HEK293T (cell line): ENCODE measurements at regions not wholly inside any gene's neighbourhood (a gene's known extent, or its start where the extent isn't known, plus 50 kb on each side); places are given as distances from the start of the nearest gene placed in this dataset.

Experiments
- ARNT ChIP-seq: fragments of 450-650 bp; IDR thresholded peaks from 2 replicates; pipeline ENCODE4 v1.6.1; 2017; ENCODE audit warnings: mild to moderate bottlenecking
- BHLHE40 ChIP-seq: fragments of 450-650 bp; IDR thresholded peaks from 2 replicates; pipeline ENCODE4 v1.6.1; 2016; ENCODE audit warnings: mild to moderate bottlenecking, moderate library complexity, borderline replicate concordance
- CTBP1 ChIP-seq: fragments of 450-650 bp; IDR thresholded peaks from 2 replicates; pipeline ENCODE4 v1.6.1; 2016; ENCODE audit warnings: borderline replicate concordance
- ELF4 ChIP-seq: fragments of 450-650 bp; IDR thresholded peaks from 2 replicates; pipeline ENCODE4 v1.6.1; 2017; ENCODE audit warnings: antibody characterized with exemption
- FOXK2 ChIP-seq: fragments of 450-650 bp; IDR thresholded peaks from 2 replicates; pipeline ENCODE4 v1.6.1; 2016; ENCODE audit warnings: mild to moderate bottlenecking
- FOXM1 ChIP-seq: fragments of 450-650 bp; IDR thresholded peaks from 2 replicates; pipeline ENCODE4 v1.6.1; 2017; ENCODE audit warnings: mild to moderate bottlenecking, borderline replicate concordance
- NFRKB ChIP-seq: fragments of 450-650 bp; IDR thresholded peaks from 2 replicates; pipeline ENCODE4 v1.6.1; 2016; ENCODE audit warnings: mild to moderate bottlenecking, moderate library complexity
- SUZ12 ChIP-seq: fragments of 450-650 bp; IDR thresholded peaks from 2 replicates; pipeline ENCODE4 v1.6.1; 2016; ENCODE audit warnings: mild to moderate bottlenecking
- TARDBP ChIP-seq: fragments of 450-650 bp; IDR thresholded peaks from 2 replicates; pipeline ENCODE4 v1.6.1; 2016
- TF ChIP-seq, protein P1 (sequence below): fragments of 450-650 bp; IDR thresholded peaks from 2 replicates; pipeline ENCODE4 v1.6.1; 2016

DNA sequence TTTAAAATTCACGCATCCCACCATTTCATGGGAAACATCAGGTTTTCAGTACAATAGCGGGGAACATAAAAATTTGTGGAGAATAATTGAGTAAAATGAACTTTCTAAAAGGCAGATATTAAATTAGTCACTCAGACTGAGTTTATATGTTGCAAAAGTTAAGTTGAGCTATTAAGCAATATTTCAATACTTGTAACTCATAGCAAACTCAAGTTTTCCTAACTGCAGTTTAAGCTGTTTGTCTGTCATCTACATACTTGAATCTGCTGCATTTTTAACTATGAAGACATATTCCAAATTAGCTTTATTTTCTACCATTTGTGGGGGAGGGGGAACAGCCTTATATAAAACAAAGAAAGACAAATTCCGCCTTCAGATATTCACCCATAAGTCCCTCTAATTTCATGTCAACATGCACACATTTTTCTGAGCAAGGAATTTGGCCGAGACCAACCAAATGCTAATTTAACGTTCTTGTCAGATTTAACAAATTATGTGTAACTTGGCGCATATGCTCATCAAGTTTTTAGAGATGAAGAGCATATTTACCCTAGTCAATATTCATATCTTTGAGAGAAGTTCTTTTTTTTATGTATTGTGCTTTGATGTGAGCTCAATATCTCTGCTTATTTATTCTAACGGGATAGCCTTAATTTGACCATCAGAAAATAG, 462.9 kb downstream of the TXNL1 start:
- TF ChIP-seq TARDBP = no peak
- TF ChIP-seq NFRKB = no peak
- TF ChIP-seq, protein P1, sequence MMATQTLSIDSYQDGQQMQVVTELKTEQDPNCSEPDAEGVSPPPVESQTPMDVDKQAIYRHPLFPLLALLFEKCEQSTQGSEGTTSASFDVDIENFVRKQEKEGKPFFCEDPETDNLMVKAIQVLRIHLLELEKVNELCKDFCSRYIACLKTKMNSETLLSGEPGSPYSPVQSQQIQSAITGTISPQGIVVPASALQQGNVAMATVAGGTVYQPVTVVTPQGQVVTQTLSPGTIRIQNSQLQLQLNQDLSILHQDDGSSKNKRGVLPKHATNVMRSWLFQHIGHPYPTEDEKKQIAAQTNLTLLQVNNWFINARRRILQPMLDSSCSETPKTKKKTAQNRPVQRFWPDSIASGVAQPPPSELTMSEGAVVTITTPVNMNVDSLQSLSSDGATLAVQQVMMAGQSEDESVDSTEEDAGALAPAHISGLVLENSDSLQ = no peak
- TF ChIP-seq BHLHE40 = no peak
- TF ChIP-seq SUZ12 = no peak
- TF ChIP-seq FOXK2 = no peak
- TF ChIP-seq ELF4 = no peak
- TF ChIP-seq FOXM1 = no peak
- no peak for TF ChIP-seq ARNT
- no peak for TF ChIP-seq CTBP1
